ENCODE measurements at regions not wholly inside any gene's neighbourhood (a gene's known extent, or its start where the extent isn't known, plus 50 kb on each side); places are given as distances from the start of the nearest gene placed in this dataset.
"Not testable (repeated sequence)": the region's sequence is repeated elsewhere in the genome, so short reads cannot be mapped to it uniquely, and the experiment has no call there.

- H3K9me3 ChIP-seq (ENCODE audit: control insufficient read depth in 2 of 2, insufficient read depth in 1 of 2, low read depth in 1 of 2, low read length in 1 of 2); H3K27ac ChIP-seq (ENCODE audit: low read depth in 1 of 3, low read length in 2 of 3); FAIRE-seq; H3K36me3 ChIP-seq (ENCODE audit: control insufficient read depth in 3 of 3, insufficient read depth in 2 of 3, low read depth in 1 of 3, low read length in 3 of 3); DNase-seq; H3K4me1 ChIP-seq (ENCODE audit: control insufficient read depth in 3 of 3, insufficient read depth in 2 of 3, low read depth in 1 of 3, low read length in 2 of 3); H3K4me3 ChIP-seq (ENCODE audit: low read depth in 1 of 3, low read length in 3 of 3); H3K27me3 ChIP-seq (ENCODE audit: control insufficient read depth in 3 of 3, insufficient read depth in 3 of 3, low read length in 3 of 3): not testable (repeated sequence)
- 91 to 95% (median 93%) methylated on average over 10 of the region's 10 CpGs for whole genome bisulfite sequencing, 3 donors
Observed at GRCh38 chr11:97922933-97923332, 1097.8 kb upstream of the CNTN5 start.

GRCh38 chr11:97934572-97935208 lies 1086.1 kb upstream of the CNTN5 start:
- 55 to 84% (median 71%) methylated on average over 5 of the region's 5 CpGs for WGBS, 3 donors
- Histone ChIP-seq H3K36me3 (ENCODE audit: control insufficient read depth in 3 of 3, insufficient read depth in 2 of 3, low read depth in 1 of 3, low read length in 3 of 3) (no peaks in the 10 kb centered on the region), H3K27ac (ENCODE audit: low read depth in 1 of 3, low read length in 2 of 3) (no peak overlapping the region), H3K4me1 (ENCODE audit: control insufficient read depth in 3 of 3, insufficient read depth in 2 of 3, low read depth in 1 of 3, low read length in 2 of 3) (no peaks in the 10 kb centered on the region), H3K27me3 (ENCODE audit: control insufficient read depth in 3 of 3, insufficient read depth in 3 of 3, low read length in 3 of 3) (no peaks in the 10 kb centered on the region), H3K4me3 (ENCODE audit: low read depth in 1 of 3, low read length in 3 of 3) (no peak overlapping the region), H3K9me3 (ENCODE audit: control insufficient read depth in 2 of 2, insufficient read depth in 1 of 2, low read depth in 1 of 2, low read length in 1 of 2) (peaks cover 0 to 1% of the 10 kb centered on the region in 2 donors)
- no peak for DNase-seq
- FAIRE-seq, result no peak

DNA sequence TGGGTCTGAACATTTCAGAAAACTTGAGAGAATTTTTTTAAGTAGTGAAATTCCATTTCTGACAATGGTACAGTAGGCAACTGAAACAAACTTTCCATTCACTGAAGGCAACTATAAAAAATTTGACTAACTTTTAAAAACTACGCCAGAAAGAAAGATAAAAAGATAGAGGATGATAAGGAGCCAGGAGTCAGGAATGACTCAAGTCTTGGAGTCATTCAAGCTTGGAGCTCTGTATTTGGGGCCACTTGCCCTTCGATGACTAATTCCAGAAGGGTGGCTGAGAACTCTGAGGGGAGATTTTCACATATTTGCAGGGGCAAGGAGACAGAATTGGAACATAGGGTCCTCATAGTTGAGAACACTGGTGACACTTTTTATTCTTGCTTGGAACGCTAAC lies 1083.2 kb upstream of the CNTN5 start:
- DNase-seq (no peak), FAIRE-seq (no peak)
- WGBS, 3 donors, result 68 to 82% (median 80%) methylated on average over 3 of the region's 3 CpGs
- Histone ChIP-seq H3K4me1 (ENCODE audit: control insufficient read depth in 3 of 3, insufficient read depth in 2 of 3, low read depth in 1 of 3, low read length in 2 of 3) (no peaks in the 10 kb centered on the region), H3K27ac (ENCODE audit: low read depth in 1 of 3, low read length in 2 of 3) (no peak overlapping the region), H3K4me3 (ENCODE audit: low read depth in 1 of 3, low read length in 3 of 3) (no peak overlapping the region), H3K36me3 (ENCODE audit: control insufficient read depth in 3 of 3, insufficient read depth in 2 of 3, low read depth in 1 of 3, low read length in 3 of 3) (no peaks in the 10 kb centered on the region), H3K9me3 (ENCODE audit: control insufficient read depth in 2 of 2, insufficient read depth in 1 of 2, low read depth in 1 of 2, low read length in 1 of 2) (peaks cover 0 to 1% of the 10 kb centered on the region in 2 donors), H3K27me3 (ENCODE audit: control insufficient read depth in 3 of 3, insufficient read depth in 3 of 3, low read length in 3 of 3) (no peaks in the 10 kb centered on the region)

- H3K9me3 ChIP-seq (ENCODE audit: control insufficient read depth in 2 of 2, insufficient read depth in 1 of 2, low read depth in 1 of 2, low read length in 1 of 2), result peaks cover 0 to 1% of the 10 kb centered on the region in 2 donors
- no peaks in the 10 kb centered on the region for H3K27me3 ChIP-seq (ENCODE audit: control insufficient read depth in 3 of 3, insufficient read depth in 3 of 3, low read length in 3 of 3)
- no peak for FAIRE-seq
- no peak overlapping the region for H3K4me3 ChIP-seq (ENCODE audit: low read depth in 1 of 3, low read length in 3 of 3)
- 70 to 77% (median 74%) methylated on average over 2 of the region's 2 CpGs for WGBS, 3 donors
- H3K4me1 ChIP-seq (ENCODE audit: control insufficient read depth in 3 of 3, insufficient read depth in 2 of 3, low read depth in 1 of 3, low read length in 2 of 3), result no peaks in the 10 kb centered on the region
- H3K36me3 ChIP-seq (ENCODE audit: control insufficient read depth in 3 of 3, insufficient read depth in 2 of 3, low read depth in 1 of 3, low read length in 3 of 3), result no peaks in the 10 kb centered on the region
- no peak overlapping the region for H3K27ac ChIP-seq (ENCODE audit: low read depth in 1 of 3, low read length in 2 of 3)
- no peak for DNase-seq
Observed at GRCh38 chr11:97938789-97939188, 1082.0 kb upstream of the CNTN5 start.

GRCh38 chr11:97943493-97943892 lies 1077.3 kb upstream of the CNTN5 start:
- WGBS, 3 donors, result 48 to 56% (median 54%) methylated on average over 2 of the region's 2 CpGs
- H3K4me1 ChIP-seq (ENCODE audit: control insufficient read depth in 3 of 3, insufficient read depth in 2 of 3, low read depth in 1 of 3, low read length in 2 of 3), result no peaks in the 10 kb centered on the region
- no peaks in the 10 kb centered on the region for H3K9me3 ChIP-seq (ENCODE audit: control insufficient read depth in 2 of 2, insufficient read depth in 1 of 2, low read depth in 1 of 2, low read length in 1 of 2)
- H3K4me3 ChIP-seq (ENCODE audit: low read depth in 1 of 3, low read length in 3 of 3), result no peak overlapping the region
- no peak overlapping the region for H3K27ac ChIP-seq (ENCODE audit: low read depth in 1 of 3, low read length in 2 of 3)
- DNase-seq (no peak), FAIRE-seq (no peak)
- H3K36me3 ChIP-seq (ENCODE audit: control insufficient read depth in 3 of 3, insufficient read depth in 2 of 3, low read depth in 1 of 3, low read length in 3 of 3), result no peaks in the 10 kb centered on the region
- no peaks in the 10 kb centered on the region for H3K27me3 ChIP-seq (ENCODE audit: control insufficient read depth in 3 of 3, insufficient read depth in 3 of 3, low read length in 3 of 3)

DNA sequence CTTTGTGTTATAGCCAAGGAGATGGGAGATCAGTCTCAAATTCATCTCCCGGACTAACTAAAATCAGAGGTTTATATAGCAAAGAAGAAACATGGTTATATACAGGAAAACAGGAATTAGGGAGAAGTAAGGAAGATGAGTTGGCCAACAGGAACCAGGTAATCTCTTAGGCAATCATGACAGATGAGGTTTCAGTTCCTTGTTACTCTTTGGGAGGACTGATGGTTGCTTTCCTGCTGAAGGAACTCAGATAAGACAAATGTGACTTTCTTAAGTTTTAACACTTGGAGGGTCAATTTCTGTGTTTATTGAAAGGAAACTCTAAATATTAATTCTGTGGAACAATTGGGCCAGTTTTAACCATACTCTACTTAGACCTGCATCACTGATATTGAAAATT lies 1072.0 kb upstream of the CNTN5 start:
- H3K9me3 ChIP-seq (ENCODE audit: control insufficient read depth in 2 of 2, insufficient read depth in 1 of 2, low read depth in 1 of 2, low read length in 1 of 2), result no peaks in the 10 kb centered on the region
- DNase-seq (no peak), FAIRE-seq (no peak)
- H3K36me3 ChIP-seq (ENCODE audit: control insufficient read depth in 3 of 3, insufficient read depth in 2 of 3, low read depth in 1 of 3, low read length in 3 of 3), result no peaks in the 10 kb centered on the region
- H3K4me3 ChIP-seq (ENCODE audit: low read depth in 1 of 3, low read length in 3 of 3), result no peak overlapping the region
- H3K27ac ChIP-seq (ENCODE audit: low read depth in 1 of 3, low read length in 2 of 3), result no peak overlapping the region
- H3K27me3 ChIP-seq (ENCODE audit: control insufficient read depth in 3 of 3, insufficient read depth in 3 of 3, low read length in 3 of 3), result no peaks in the 10 kb centered on the region
- H3K4me1 ChIP-seq (ENCODE audit: control insufficient read depth in 3 of 3, insufficient read depth in 2 of 3, low read depth in 1 of 3, low read length in 2 of 3), result no peaks in the 10 kb centered on the region
- WGBS, 3 donors, result 45 to 79% (median 48%) methylated on average over 1 of the region's 1 CpG

- peak; percentile 73 for FAIRE-seq
- WGBS, 3 donors, result 54 to 71% (median 58%) methylated on average over 2 of the region's 2 CpGs
Observed at GRCh38 chr11:97955595-97955994, 1065.2 kb upstream of the CNTN5 start.

DNA sequence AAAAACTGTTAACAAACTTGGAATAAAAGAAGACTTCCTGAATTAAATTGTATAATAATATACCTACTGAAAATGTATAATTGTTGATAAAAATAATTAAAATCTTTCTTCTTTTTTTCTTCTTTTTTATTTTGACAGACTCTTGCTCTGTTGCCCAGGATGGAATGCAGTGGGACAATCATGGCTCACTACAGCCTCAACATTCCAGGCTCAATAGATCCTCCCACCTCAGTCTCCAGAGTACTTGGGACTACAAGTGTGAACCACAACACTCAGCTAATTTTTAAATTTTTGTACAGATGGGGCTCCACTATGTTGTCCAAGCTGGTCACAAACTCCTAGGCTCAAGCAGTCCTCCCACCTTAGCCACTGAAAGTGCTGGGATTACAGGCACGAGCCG lies 1063.8 kb upstream of the CNTN5 start:
- FAIRE-seq, result no peak
- no peak for DNase-seq
- Histone ChIP-seq H3K4me3 (ENCODE audit: low read depth in 1 of 3, low read length in 3 of 3) (no peak overlapping the region), H3K27me3 (ENCODE audit: control insufficient read depth in 3 of 3, insufficient read depth in 3 of 3, low read length in 3 of 3) (no peaks in the 10 kb centered on the region), H3K36me3 (ENCODE audit: control insufficient read depth in 3 of 3, insufficient read depth in 2 of 3, low read depth in 1 of 3, low read length in 3 of 3) (no peaks in the 10 kb centered on the region), H3K9me3 (ENCODE audit: control insufficient read depth in 2 of 2, insufficient read depth in 1 of 2, low read depth in 1 of 2, low read length in 1 of 2) (no peaks in the 10 kb centered on the region), H3K4me1 (ENCODE audit: control insufficient read depth in 3 of 3, insufficient read depth in 2 of 3, low read depth in 1 of 3, low read length in 2 of 3) (no peaks in the 10 kb centered on the region), H3K27ac (ENCODE audit: low read depth in 1 of 3, low read length in 2 of 3) (no peak overlapping the region)
- WGBS, 3 donors, result 21 to 68% (median 64%) methylated on average over 2 of the region's 2 CpGs

More at GRCh38 chr11:97955595-97955994, 1065.2 kb upstream of the CNTN5 start:
- Histone ChIP-seq H3K9me3 (ENCODE audit: control insufficient read depth in 2 of 2, insufficient read depth in 1 of 2, low read depth in 1 of 2, low read length in 1 of 2) (no peaks in the 10 kb centered on the region), H3K36me3 (ENCODE audit: control insufficient read depth in 3 of 3, insufficient read depth in 2 of 3, low read depth in 1 of 3, low read length in 3 of 3) (no peaks in the 10 kb centered on the region), H3K4me1 (ENCODE audit: control insufficient read depth in 3 of 3, insufficient read depth in 2 of 3, low read depth in 1 of 3, low read length in 2 of 3) (no peaks in the 10 kb centered on the region), H3K4me3 (ENCODE audit: low read depth in 1 of 3, low read length in 3 of 3) (no peak overlapping the region), H3K27ac (ENCODE audit: low read depth in 1 of 3, low read length in 2 of 3) (no peak overlapping the region), H3K27me3 (ENCODE audit: control insufficient read depth in 3 of 3, insufficient read depth in 3 of 3, low read length in 3 of 3) (no peaks in the 10 kb centered on the region)
- no peak for DNase-seq

- WGBS, 3 donors, result 77 to 87% (median 77%) methylated on average over 4 of the region's 4 CpGs
- no peaks in the 10 kb centered on the region for H3K27me3 ChIP-seq (ENCODE audit: control insufficient read depth in 3 of 3, insufficient read depth in 3 of 3, low read length in 3 of 3)
- DNase-seq (no peak), FAIRE-seq (no peak)
- no peaks in the 10 kb centered on the region for H3K4me1 ChIP-seq (ENCODE audit: control insufficient read depth in 3 of 3, insufficient read depth in 2 of 3, low read depth in 1 of 3, low read length in 2 of 3)
- H3K4me3 ChIP-seq (ENCODE audit: low read depth in 1 of 3, low read length in 3 of 3), result no peak overlapping the region
- no peaks in the 10 kb centered on the region for H3K36me3 ChIP-seq (ENCODE audit: control insufficient read depth in 3 of 3, insufficient read depth in 2 of 3, low read depth in 1 of 3, low read length in 3 of 3)
- H3K9me3 ChIP-seq (ENCODE audit: control insufficient read depth in 2 of 2, insufficient read depth in 1 of 2, low read depth in 1 of 2, low read length in 1 of 2), result no peaks in the 10 kb centered on the region
- no peak overlapping the region for H3K27ac ChIP-seq (ENCODE audit: low read depth in 1 of 3, low read length in 2 of 3)
Observed at GRCh38 chr11:97961431-97961830, 1059.3 kb upstream of the CNTN5 start.
